GF-D8 (cell line): ENCODE measurements at regions not wholly inside any gene's neighbourhood (a gene's known extent, or its start where the extent isn't known, plus 50 kb on each side); places are given as distances from the start of the nearest gene placed in this dataset.

Source experiments
- DNase-seq: peaks from one replicate; lab custom pipeline; 2025; lab: John Stamatoyannopoulos, UW

GRCh38 chr10:35743351-35743750 is 101.3 kb upstream of the FZD8 start:
- no peak for DNase-seq

GRCh38 chr10:35739998-35740397 is 97.9 kb upstream of the FZD8 start:
- no peak for DNase-seq

GRCh38 chr10:35735412-35735811 is 93.3 kb upstream of the FZD8 start:
- no peak for DNase-seq

- DNase-seq = no peak
These were observed 89.7 kb upstream of the FZD8 start for GRCh38 chr10:35731828-35732227.

GRCh38 chr10:35728341-35728740 is 86.2 kb upstream of the FZD8 start:
- DNase-seq = no peak

- no peak for DNase-seq
These were observed 84.8 kb upstream of the FZD8 start for GRCh38 chr10:35726846-35727245.

- no peak for DNase-seq
These were observed 81.9 kb upstream of the FZD8 start for GRCh38 chr10:35723992-35724391.

- DNase-seq = no peak
These were observed 81.0 kb upstream of the FZD8 start for GRCh38 chr10:35723059-35723458.

GRCh38 chr10:35722636-35723035 is 80.5 kb upstream of the FZD8 start:
- no peak for DNase-seq

GRCh38 chr10:35722226-35722625 is 80.1 kb upstream of the FZD8 start:
- DNase-seq = no peak

- DNase-seq = no peak
These were observed 78.3 kb upstream of the FZD8 start for GRCh38 chr10:35720366-35720765.

- DNase-seq = no peak
These were observed 74.7 kb upstream of the FZD8 start for GRCh38 chr10:35716776-35717175.

- DNase-seq = no peak
These were observed 70.4 kb upstream of the FZD8 start for GRCh38 chr10:35712486-35712885.

GRCh38 chr10:35711615-35712411 is 69.7 kb upstream of the FZD8 start:
- DNase-seq = no peak

GRCh38 chr10:35707642-35708425 is 65.7 kb upstream of the FZD8 start:
- DNase-seq = no peak

GRCh38 chr10:35706959-35707358 is 64.9 kb upstream of the FZD8 start:
- DNase-seq = no peak

GRCh38 chr10:35705671-35706070 is 63.6 kb upstream of the FZD8 start:
- DNase-seq = no peak

- DNase-seq = no peak
These were observed 63.0 kb upstream of the FZD8 start for GRCh38 chr10:35705051-35705450.

- DNase-seq = no peak
These were observed 62.3 kb upstream of the FZD8 start for GRCh38 chr10:35704401-35704800.

- no peak for DNase-seq
These were observed 58.4 kb upstream of the FZD8 start for GRCh38 chr10:35700487-35700882.

GRCh38 chr10:35699848-35700486 is 57.9 kb upstream of the FZD8 start:
- DNase-seq = no peak

- DNase-seq = no peak
These were observed 54.5 kb upstream of the FZD8 start for GRCh38 chr10:35696392-35697287.
